ENCODE measurements at regions not wholly inside any gene's neighbourhood (a gene's known extent, or its start where the extent isn't known, plus 50 kb on each side); places are given as distances from the start of the nearest gene placed in this dataset.

GRCh38 chr4:136371231-136371630, 1161.1 kb downstream of the PCDH18 start:
- no peak for DNase-seq

- no peak for DNase-seq
Observed at GRCh38 chr4:136369073-136369472, 1163.2 kb downstream of the PCDH18 start.

GRCh38 chr4:136357556-136357955, 1174.7 kb downstream of the PCDH18 start:
- no peak for DNase-seq

GRCh38 chr4:136355970-136356369, 1176.3 kb downstream of the PCDH18 start:
- DNase-seq, result no peak

- DNase-seq, result no peak
Observed at GRCh38 chr4:136343340-136343739, 1189.0 kb downstream of the PCDH18 start.

- no peak for DNase-seq
Observed at GRCh38 chr4:136342666-136343065, 1189.6 kb downstream of the PCDH18 start.

- no peak for DNase-seq
Observed at GRCh38 chr4:136337216-136337615, 1195.1 kb downstream of the PCDH18 start.

- no peak for DNase-seq
Observed at GRCh38 chr4:136336479-136336878, 1195.8 kb downstream of the PCDH18 start.

- DNase-seq, result no peak
Observed at GRCh38 chr4:136329042-136329662, 1203.1 kb downstream of the PCDH18 start.

- no peak for DNase-seq
Observed at GRCh38 chr4:136328131-136328530, 1204.2 kb downstream of the PCDH18 start.

- DNase-seq, result no peak
Observed at GRCh38 chr4:136320465-136320813, 1211.9 kb downstream of the PCDH18 start.

- no peak for DNase-seq
Observed at GRCh38 chr4:136319789-136320464, 1212.4 kb downstream of the PCDH18 start.

GRCh38 chr4:136316961-136317360, 1215.3 kb downstream of the PCDH18 start:
- no peak for DNase-seq

- no peak for DNase-seq
Observed at GRCh38 chr4:136314686-136315085, 1217.6 kb downstream of the PCDH18 start.

- no peak for DNase-seq
Observed at GRCh38 chr4:136311774-136312173, 1220.5 kb downstream of the PCDH18 start.

GRCh38 chr4:136307765-136308164, 1224.5 kb downstream of the PCDH18 start:
- DNase-seq, result no peak

GRCh38 chr4:136306361-136306760, 1225.9 kb downstream of the PCDH18 start:
- no peak for DNase-seq

GRCh38 chr4:136302566-136302965, 1229.7 kb downstream of the PCDH18 start:
- no peak for DNase-seq

GRCh38 chr4:136301749-136302495, 1230.4 kb downstream of the PCDH18 start:
- DNase-seq, result no peak

GRCh38 chr4:136283977-136284376, 1248.3 kb downstream of the PCDH18 start:
- no peak for DNase-seq

- no peak for DNase-seq
Observed at GRCh38 chr4:136281889-136282288, 1250.4 kb downstream of the PCDH18 start.

GRCh38 chr4:136281307-136281706, 1251.0 kb downstream of the PCDH18 start:
- DNase-seq, result no peak

- DNase-seq, result no peak
Observed at GRCh38 chr4:136277741-136278140, 1254.6 kb downstream of the PCDH18 start.

GRCh38 chr4:136246876-136247275, 1285.4 kb downstream of the PCDH18 start:
- no peak for DNase-seq

Data from skin of body (tissue), 1 donor.